IMR-90 (cell line): ENCODE measurements at regions not wholly inside any gene's neighbourhood (a gene's known extent, or its start where the extent isn't known, plus 50 kb on each side); places are given as distances from the start of the nearest gene placed in this dataset.

Experiments used
- ATAC-seq: fragments of 200-7000 bp; cut with Tn5 transposase; 2 replicates; pipeline ENCODE4 v1.9.1; 2020; ENCODE audit warnings: low read depth, mild to moderate bottlenecking, moderate library complexity
- BruUV-seq: library from RNA; stranded (reverse); fragments of 400-500 nt; replicated peaks from 2 replicates; lab custom pipeline; 2021; lab: Mats Ljungman, UMichigan
- CTCF ChIA-PET: fragments of 300-600 bp; formaldehyde crosslinking; extraction: SDS; loops from one replicate; lab custom pipeline; 2021; ENCODE audit warnings: antibody characterized with exemption; lab: Yijun Ruan, JAX
- POLR2A ChIA-PET: fragments of 300-600 bp; sonication (Branson Sonifier 250); formaldehyde crosslinking; loops from one replicate; lab custom pipeline; 2022; ENCODE audit warnings: antibody characterized with exemption; ENCODE audit not compliant: unreplicated experiment; lab: Charles Lee
- DNase-seq: peaks from one replicate; pipeline ENCODE4 v3.0.0; 2013
- H2AFZ ChIP-seq: replicated peaks from 2 replicates; pipeline ENCODE3; 2013; ENCODE audit warnings: low read length, mild to moderate bottlenecking; ENCODE audit not compliant: poor library complexity
- H2AK5ac ChIP-seq: 2 replicates; pipeline ENCODE4 v1.6.1; 2013; ENCODE audit warnings: low read depth, low read length, inconsistent platforms
- H2AK9ac ChIP-seq: replicated peaks from 2 replicates; pipeline ENCODE3; 2013; ENCODE audit warnings: mild to moderate bottlenecking, low read depth, low read length, moderate library complexity; ENCODE audit not compliant: poor library complexity
- H2BK120ac ChIP-seq: 2 replicates; pipeline ENCODE4 v1.6.1; 2013; ENCODE audit warnings: low read depth, low read length, inconsistent platforms
- H2BK15ac ChIP-seq: 3 replicates; pipeline ENCODE4 v1.6.1; 2013; ENCODE audit warnings: low read depth, low read length, inconsistent platforms
- H2BK20ac ChIP-seq: 2 replicates; pipeline ENCODE4 v1.6.1; 2013; ENCODE audit warnings: low read depth, mild to moderate bottlenecking, inconsistent platforms, low read length, moderate library complexity
- H2BK5ac ChIP-seq: 2 replicates; pipeline ENCODE4 v1.6.1; 2013; ENCODE audit warnings: mild to moderate bottlenecking, low read depth, low read length, inconsistent platforms; ENCODE audit not compliant: poor library complexity, severe bottlenecking
- H3K14ac ChIP-seq: replicated peaks from 2 replicates; pipeline ENCODE4 v1.6.1; 2013; ENCODE audit warnings: low read depth, low read length, inconsistent platforms
- H3K18ac ChIP-seq: 2 replicates; pipeline ENCODE4 v1.6.1; 2013; ENCODE audit warnings: low read depth, low read length, control low read depth
- H3K23ac ChIP-seq: 2 replicates; pipeline ENCODE4 v1.6.1; 2013; ENCODE audit warnings: low read depth, low read length, inconsistent platforms
- H3K27ac ChIP-seq: 2 replicates; pipeline ENCODE4 v1.5.1; 2013; ENCODE audit warnings: mild to moderate bottlenecking, control low read depth, low read length; ENCODE audit not compliant: insufficient read depth
- H3K27me3 ChIP-seq: 2 replicates; pipeline ENCODE4 v1.6.1; 2013; ENCODE audit warnings: low read length; ENCODE audit not compliant: control insufficient read depth, insufficient read depth
- H3K36me3 ChIP-seq: 2 replicates; pipeline ENCODE4 v1.6.1; 2013; ENCODE audit warnings: low read length, mixed read lengths; ENCODE audit not compliant: control insufficient read depth, insufficient read depth
- H3K4ac ChIP-seq: 2 replicates; pipeline ENCODE4 v1.6.1; 2013; ENCODE audit warnings: low read depth, low read length, inconsistent platforms
- H3K4me1 ChIP-seq: 2 replicates; pipeline ENCODE4 v1.6.1; 2013; ENCODE audit warnings: low read length, mixed read lengths; ENCODE audit not compliant: control insufficient read depth, insufficient read depth
- H3K4me2 ChIP-seq: 2 replicates; pipeline ENCODE4 v1.6.1; 2013; ENCODE audit warnings: low read depth, mild to moderate bottlenecking, control low read depth, low read length, moderate library complexity
- H3K4me3 ChIP-seq: 2 replicates; pipeline ENCODE4 v1.5.1; 2013; ENCODE audit warnings: low read depth, mild to moderate bottlenecking, control low read depth, low read length, moderate library complexity; ENCODE audit not compliant: insufficient read depth
- H3K56ac ChIP-seq: 2 replicates; pipeline ENCODE4 v1.6.1; 2013; ENCODE audit warnings: low read length, inconsistent platforms; ENCODE audit not compliant: insufficient read depth; ENCODE audit errors: extremely low read depth
- H3K79me1 ChIP-seq, 2 experiments: 2 replicates each; pipeline ENCODE4 v1.6.1; 2013; ENCODE audit warnings: low read length in 2 of 2, inconsistent platforms in 1 of 2, low read depth in 1 of 2
- H3K9ac ChIP-seq: 2 replicates; pipeline ENCODE4 v1.6.1; 2013; ENCODE audit warnings: low read depth, low read length, control low read depth
- H3K9me1 ChIP-seq: 2 replicates; pipeline ENCODE4 v1.6.1; 2013; ENCODE audit warnings: low read length, inconsistent platforms; ENCODE audit not compliant: insufficient read depth
- H3K9me3 ChIP-seq: 2 replicates; pipeline ENCODE4 v1.6.1; 2013; ENCODE audit warnings: low read length; ENCODE audit not compliant: control insufficient read depth, insufficient read depth
- H4K20me1 ChIP-seq: 2 replicates; pipeline ENCODE4 v1.6.1; 2013; ENCODE audit warnings: low read length, inconsistent platforms; ENCODE audit not compliant: insufficient read depth
- H4K5ac ChIP-seq: 2 replicates; pipeline ENCODE4 v1.6.1; 2013; ENCODE audit warnings: mild to moderate bottlenecking, low read depth, low read length, control low read depth
- H4K8ac ChIP-seq, 2 experiments: 2 replicates each; pipeline ENCODE4 v1.6.1; 2013; ENCODE audit warnings: low read depth in 2 of 2, low read length in 2 of 2, control low read depth in 1 of 2, inconsistent platforms in 1 of 2
- H4K91ac ChIP-seq: 2 replicates; pipeline ENCODE4 v1.6.1; 2013; ENCODE audit warnings: low read depth, low read length, inconsistent platforms; ENCODE audit not compliant: insufficient read depth
- BHLHE40 ChIP-seq: fragments of 150-350 bp; IDR thresholded peaks from 2 replicates; pipeline ENCODE4 v1.6.1; 2016; ENCODE audit warnings: mild to moderate bottlenecking, low read depth, low read length
- MAZ ChIP-seq: IDR thresholded peaks from 2 replicates; pipeline ENCODE4 v1.6.1; 2012; ENCODE audit warnings: low read depth, mild to moderate bottlenecking, low read length, improper control_type of control experiment, moderate library complexity, borderline replicate concordance
- MXI1 ChIP-seq: IDR thresholded peaks from 2 replicates; pipeline ENCODE4 v1.6.1; 2012; ENCODE audit warnings: low read depth, mild to moderate bottlenecking, low read length, moderate library complexity, borderline replicate concordance
- NFE2L2 ChIP-seq: fragments of 150-350 bp; IDR thresholded peaks from 2 replicates; pipeline ENCODE4 v1.6.1; 2016; ENCODE audit warnings: low read depth, mild to moderate bottlenecking, low read length
- RAD21 ChIP-seq: IDR thresholded peaks from 2 replicates; pipeline ENCODE4 v1.6.1; 2012; ENCODE audit warnings: low read length, improper control_type of control experiment
- RCOR1 ChIP-seq: IDR thresholded peaks from 2 replicates; pipeline ENCODE4 v1.6.1; 2012; ENCODE audit warnings: mild to moderate bottlenecking, low read length, improper control_type of control experiment; ENCODE audit not compliant: insufficient replicate concordance
- SMC3 ChIP-seq: fragments of 150-350 bp; IDR thresholded peaks from 2 replicates; pipeline ENCODE4 v1.6.1; 2016; ENCODE audit warnings: low read depth, mild to moderate bottlenecking, antibody characterized with exemption, low read length, moderate library complexity
- WGBS, 2 experiments: methylation state at CpG; one replicate each; pipeline versions ENCODE4 v1.1.5 to v1.1.7; 2013; ENCODE audit warnings: missing lambda C conversion rate in 2 of 2; ENCODE audit not compliant: insufficient read length in 1 of 2; ENCODE audit errors: extremely low coverage in 2 of 2; 5-methylcytosine and 5-hydroxymethylcytosine counted together
- dilution Hi-C: fragments of 300-500 bp; cut with HindIII; formaldehyde crosslinking; loops from one replicate; pipeline ENCODE4 v1.14.3; 2018; ENCODE audit warnings: low sequenced_read_pairs; ENCODE audit not compliant: unreplicated experiment
- in situ Hi-C: fragments of 300-500 bp; cut with MboI; formaldehyde crosslinking; loops from 3 replicates; pipeline ENCODE4 v1.14.3; 2019; ENCODE audit warnings: low sequenced_read_pairs, inconsistent platforms, mixed read lengths
- intact Hi-C: fragments of 100-400 bp; cut with micrococcal nuclease; formaldehyde crosslinking; loops from 2 replicates; pipeline ENCODE4 v1.10.0; 2022
- TF ChIP-seq, protein P1 (sequence below): conservative IDR thresholded peaks from 2 replicates; pipeline ENCODE4 v1.5.1; 2012; ENCODE audit warnings: mild to moderate bottlenecking, low read depth, low read length, improper control_type of control experiment
- TF ChIP-seq, protein P2 (sequence below): fragments of 150-350 bp; IDR thresholded peaks from 2 replicates; pipeline ENCODE4 v1.6.1; 2017; ENCODE audit warnings: mild to moderate bottlenecking, antibody characterized with exemption, low read length, low read depth
- TF ChIP-seq, protein P3 (sequence below): fragments of 150-350 bp; IDR thresholded peaks from 2 replicates; pipeline ENCODE4 v1.6.1; 2016; ENCODE audit warnings: low read depth, mild to moderate bottlenecking, low read length, moderate library complexity, borderline replicate concordance

DNA sequence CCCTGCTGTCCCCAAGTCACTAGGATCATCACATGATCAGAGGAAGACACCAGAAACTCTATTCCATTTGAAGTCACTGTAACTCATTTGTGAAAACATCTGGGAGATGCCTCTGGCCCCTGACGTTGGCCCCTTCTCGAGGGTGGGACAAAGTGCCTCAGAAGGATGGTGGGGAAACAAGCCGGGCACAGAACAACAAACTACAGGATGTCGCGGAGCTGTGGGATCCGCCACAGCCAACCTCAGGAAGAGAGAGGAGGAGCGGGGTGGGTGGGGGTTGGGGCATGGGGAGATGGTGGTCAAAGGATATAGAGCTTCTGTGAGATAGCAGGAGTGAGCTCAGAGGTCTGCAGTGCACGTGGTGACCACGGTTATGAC, 265.6 kb upstream of the TCERG1L start:
- no TSS peak for BruUV-seq
- no peak overlapping the region for H3K56ac ChIP-seq
- H3K9me1 ChIP-seq: no peaks in the 10 kb centered on the region
- 40% methylated on average over 4 of the region's 9 CpGs; no CpG with 5 or more reads in 1 of the 2 experiments for WGBS, 2 experiments
- no peak overlapping the region for H4K91ac ChIP-seq
- H4K8ac ChIP-seq: no peak overlapping the region
- H3K4me2 ChIP-seq: no peak overlapping the region
- H3K23ac ChIP-seq: no peak overlapping the region
- H3K4ac ChIP-seq: no peak overlapping the region
- no peak overlapping the region for H2BK20ac ChIP-seq
- H3K4me1 ChIP-seq: no peaks in the 10 kb centered on the region
- CTCF ChIA-PET: no interaction called here
- POLR2A ChIA-PET: no interaction called here
- H2AK9ac ChIP-seq: no peak overlapping the region
- H2BK5ac ChIP-seq: no peak overlapping the region
- no peak overlapping the region for H4K5ac ChIP-seq
- H2AK5ac ChIP-seq: no peak overlapping the region
- H2BK120ac ChIP-seq: no peak overlapping the region
- no peak overlapping the region for H3K14ac ChIP-seq
- H3K36me3 ChIP-seq: no peaks in the 10 kb centered on the region
- no peak overlapping the region for H3K9ac ChIP-seq
- H2AFZ ChIP-seq: no peak overlapping the region
- H3K79me1 ChIP-seq: no peaks in the 10 kb centered on the region
- intact Hi-C loops: no loop called here
- dilution Hi-C loops: no loop called here
- no peak for TF ChIP-seq MXI1
- no peak for TF ChIP-seq NFE2L2
- TF ChIP-seq MAZ: no peak
- TF ChIP-seq, protein P1, sequence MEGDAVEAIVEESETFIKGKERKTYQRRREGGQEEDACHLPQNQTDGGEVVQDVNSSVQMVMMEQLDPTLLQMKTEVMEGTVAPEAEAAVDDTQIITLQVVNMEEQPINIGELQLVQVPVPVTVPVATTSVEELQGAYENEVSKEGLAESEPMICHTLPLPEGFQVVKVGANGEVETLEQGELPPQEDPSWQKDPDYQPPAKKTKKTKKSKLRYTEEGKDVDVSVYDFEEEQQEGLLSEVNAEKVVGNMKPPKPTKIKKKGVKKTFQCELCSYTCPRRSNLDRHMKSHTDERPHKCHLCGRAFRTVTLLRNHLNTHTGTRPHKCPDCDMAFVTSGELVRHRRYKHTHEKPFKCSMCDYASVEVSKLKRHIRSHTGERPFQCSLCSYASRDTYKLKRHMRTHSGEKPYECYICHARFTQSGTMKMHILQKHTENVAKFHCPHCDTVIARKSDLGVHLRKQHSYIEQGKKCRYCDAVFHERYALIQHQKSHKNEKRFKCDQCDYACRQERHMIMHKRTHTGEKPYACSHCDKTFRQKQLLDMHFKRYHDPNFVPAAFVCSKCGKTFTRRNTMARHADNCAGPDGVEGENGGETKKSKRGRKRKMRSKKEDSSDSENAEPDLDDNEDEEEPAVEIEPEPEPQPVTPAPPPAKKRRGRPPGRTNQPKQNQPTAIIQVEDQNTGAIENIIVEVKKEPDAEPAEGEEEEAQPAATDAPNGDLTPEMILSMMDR: no peak
- no peak for TF ChIP-seq RAD21
- TF ChIP-seq, protein P2, sequence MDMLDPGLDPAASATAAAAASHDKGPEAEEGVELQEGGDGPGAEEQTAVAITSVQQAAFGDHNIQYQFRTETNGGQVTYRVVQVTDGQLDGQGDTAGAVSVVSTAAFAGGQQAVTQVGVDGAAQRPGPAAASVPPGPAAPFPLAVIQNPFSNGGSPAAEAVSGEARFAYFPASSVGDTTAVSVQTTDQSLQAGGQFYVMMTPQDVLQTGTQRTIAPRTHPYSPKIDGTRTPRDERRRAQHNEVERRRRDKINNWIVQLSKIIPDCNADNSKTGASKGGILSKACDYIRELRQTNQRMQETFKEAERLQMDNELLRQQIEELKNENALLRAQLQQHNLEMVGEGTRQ: no peak
- TF ChIP-seq, protein P3, sequence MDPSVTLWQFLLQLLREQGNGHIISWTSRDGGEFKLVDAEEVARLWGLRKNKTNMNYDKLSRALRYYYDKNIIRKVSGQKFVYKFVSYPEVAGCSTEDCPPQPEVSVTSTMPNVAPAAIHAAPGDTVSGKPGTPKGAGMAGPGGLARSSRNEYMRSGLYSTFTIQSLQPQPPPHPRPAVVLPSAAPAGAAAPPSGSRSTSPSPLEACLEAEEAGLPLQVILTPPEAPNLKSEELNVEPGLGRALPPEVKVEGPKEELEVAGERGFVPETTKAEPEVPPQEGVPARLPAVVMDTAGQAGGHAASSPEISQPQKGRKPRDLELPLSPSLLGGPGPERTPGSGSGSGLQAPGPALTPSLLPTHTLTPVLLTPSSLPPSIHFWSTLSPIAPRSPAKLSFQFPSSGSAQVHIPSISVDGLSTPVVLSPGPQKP: no peak
- no peak for TF ChIP-seq SMC3
- no peak for TF ChIP-seq BHLHE40
- no peak for TF ChIP-seq RCOR1
- DNase-seq: no peak
- H3K18ac ChIP-seq: no peak overlapping the region
- H3K4me3 ChIP-seq: no peak overlapping the region
- H3K27ac ChIP-seq: no peak overlapping the region
- ATAC-seq: no peak
- no peaks in the 10 kb centered on the region for H4K20me1 ChIP-seq
- H3K9me3 ChIP-seq: peaks cover 54% of the 10 kb centered on the region
- in situ Hi-C loops: no loop called here
- no peaks in the 10 kb centered on the region for H3K27me3 ChIP-seq
- no peak overlapping the region for H2BK15ac ChIP-seq
